DMS153 treated with DMSO at 0.1 percent for 48 hours (cell line): ENCODE measurements at regions not wholly inside any gene's neighbourhood (a gene's known extent, or its start where the extent isn't known, plus 50 kb on each side); places are given as distances from the start of the nearest gene placed in this dataset.

Experiments used
- DNase-seq: peaks from one replicate; lab custom pipeline; 2025; ENCODE audit not compliant: unreplicated experiment; lab: John Stamatoyannopoulos, UW

DNA sequence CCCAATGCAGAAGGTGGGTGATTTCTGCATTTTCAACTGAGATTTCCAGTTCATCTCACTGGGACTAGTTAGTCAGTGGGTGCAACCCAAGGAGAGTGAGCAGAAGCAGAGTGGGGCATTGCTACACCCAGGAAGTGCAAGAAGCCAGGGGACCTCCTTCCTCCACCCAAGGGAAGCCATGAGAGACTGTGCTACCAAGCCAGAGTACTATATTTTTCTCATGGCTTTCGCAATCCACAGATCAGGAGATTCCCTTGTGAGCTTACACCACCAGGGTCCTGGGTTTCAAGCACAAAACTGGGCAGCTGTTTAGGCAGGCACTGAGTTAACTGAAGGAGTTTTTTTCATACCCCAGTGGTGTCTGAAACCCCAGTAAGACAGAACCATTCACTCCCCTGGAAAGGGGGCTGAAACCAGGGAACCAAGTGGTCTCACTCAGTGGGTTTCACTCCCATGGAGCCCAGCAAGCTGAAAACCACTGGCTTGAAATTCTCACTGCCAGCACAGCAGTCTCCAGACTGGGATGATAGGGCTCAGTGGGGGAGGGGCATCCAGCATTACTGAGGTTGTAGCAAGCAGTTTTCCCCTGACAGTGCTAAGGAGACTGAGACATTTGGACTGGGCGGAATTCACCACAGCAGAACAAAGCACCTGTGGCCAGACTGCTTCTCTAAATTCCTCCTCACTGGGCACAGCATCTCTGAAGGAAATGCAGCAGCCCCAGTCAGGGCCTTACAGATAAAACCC is 903.4 kb downstream of the TECRL start:
- no peak for DNase-seq

DNA sequence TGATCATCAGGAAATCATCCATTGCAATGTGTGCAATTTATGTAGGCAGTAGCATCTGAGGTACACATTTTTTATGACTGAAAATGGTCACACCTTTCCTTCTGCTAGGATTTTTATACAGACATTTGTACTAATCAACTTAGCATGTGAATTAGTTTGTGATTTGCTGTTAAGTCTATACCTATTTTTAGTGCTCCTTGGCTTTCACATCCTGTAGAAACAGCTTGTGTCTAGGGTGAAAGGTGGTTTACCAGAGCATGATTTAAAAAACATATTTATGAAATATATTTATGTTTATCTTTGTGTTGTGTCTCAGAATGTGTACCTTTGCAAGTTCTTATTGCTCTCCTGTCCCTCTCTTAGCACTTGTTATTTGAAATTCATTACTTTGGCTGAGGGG is 916.0 kb downstream of the TECRL start:
- no peak for DNase-seq

GRCh38 chr4:63492515-63492914 is 916.7 kb downstream of the TECRL start:
- no peak for DNase-seq

- no peak for DNase-seq
Measured at GRCh38 chr4:63464393-63464792, 944.9 kb downstream of the TECRL start.

GRCh38 chr4:63460075-63460474 is 949.2 kb downstream of the TECRL start:
- DNase-seq = no peak

GRCh38 chr4:63459329-63459728 is 949.9 kb downstream of the TECRL start:
- no peak for DNase-seq

DNA sequence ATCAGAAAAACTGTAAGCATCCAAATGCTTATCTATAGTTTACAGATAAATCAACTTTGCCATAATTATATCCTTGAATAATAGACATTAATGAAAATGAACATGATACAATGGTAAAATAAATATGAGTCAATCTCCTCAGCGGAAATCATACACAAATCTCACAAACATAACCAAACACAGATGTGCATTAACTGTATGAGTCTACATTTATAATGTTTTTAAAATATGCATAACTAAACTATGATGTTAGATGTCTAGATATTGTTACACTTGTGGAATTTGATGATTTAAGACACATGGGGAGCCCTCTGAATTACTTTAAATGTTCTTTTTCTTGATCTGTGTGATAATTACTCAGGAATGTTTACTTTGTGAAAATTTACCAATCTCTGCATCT is 951.2 kb downstream of the TECRL start:
- DNase-seq = no peak

GRCh38 chr4:63440236-63440635 is 969.0 kb downstream of the TECRL start:
- DNase-seq = no peak

GRCh38 chr4:63430105-63430504 is 979.1 kb downstream of the TECRL start:
- no peak for DNase-seq

DNA sequence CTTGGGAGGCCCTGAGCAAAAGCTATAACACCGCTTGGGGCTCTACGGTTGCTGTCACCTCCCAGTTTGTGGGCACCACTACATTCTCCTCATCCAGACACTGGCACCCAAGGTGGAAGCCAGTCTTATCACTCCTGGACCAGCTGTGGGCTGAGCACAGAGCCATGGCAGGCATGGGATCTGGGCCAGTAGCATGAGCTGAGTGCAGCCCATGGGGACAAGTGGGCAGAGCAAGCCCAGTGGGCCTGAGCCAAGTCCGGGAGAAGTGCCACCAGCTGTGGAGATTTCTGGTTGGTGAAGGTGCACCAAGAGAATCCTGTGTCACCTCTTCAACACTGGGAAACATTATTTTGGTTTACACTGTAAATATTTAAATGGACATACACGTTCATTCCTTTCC is 1013.0 kb downstream of the TECRL start:
- DNase-seq = no peak

DNA sequence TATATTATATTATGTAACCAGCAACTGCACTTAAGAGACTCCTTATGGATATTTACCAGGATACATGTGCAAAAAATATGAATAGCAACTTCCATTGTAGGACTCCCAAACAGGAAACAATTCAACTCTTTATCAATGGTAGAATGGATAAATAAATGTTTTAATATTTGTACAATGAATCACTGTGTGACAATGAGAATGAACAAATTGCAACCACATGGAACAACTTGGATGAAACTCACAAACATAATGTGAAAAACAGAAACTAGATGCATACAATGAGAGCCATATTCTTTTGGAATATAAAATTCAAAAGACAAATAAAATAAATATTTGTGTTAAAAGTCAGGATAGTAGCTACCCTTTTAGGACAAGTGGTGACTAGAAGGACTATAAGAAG is 1015.7 kb downstream of the TECRL start:
- no peak for DNase-seq

DNA sequence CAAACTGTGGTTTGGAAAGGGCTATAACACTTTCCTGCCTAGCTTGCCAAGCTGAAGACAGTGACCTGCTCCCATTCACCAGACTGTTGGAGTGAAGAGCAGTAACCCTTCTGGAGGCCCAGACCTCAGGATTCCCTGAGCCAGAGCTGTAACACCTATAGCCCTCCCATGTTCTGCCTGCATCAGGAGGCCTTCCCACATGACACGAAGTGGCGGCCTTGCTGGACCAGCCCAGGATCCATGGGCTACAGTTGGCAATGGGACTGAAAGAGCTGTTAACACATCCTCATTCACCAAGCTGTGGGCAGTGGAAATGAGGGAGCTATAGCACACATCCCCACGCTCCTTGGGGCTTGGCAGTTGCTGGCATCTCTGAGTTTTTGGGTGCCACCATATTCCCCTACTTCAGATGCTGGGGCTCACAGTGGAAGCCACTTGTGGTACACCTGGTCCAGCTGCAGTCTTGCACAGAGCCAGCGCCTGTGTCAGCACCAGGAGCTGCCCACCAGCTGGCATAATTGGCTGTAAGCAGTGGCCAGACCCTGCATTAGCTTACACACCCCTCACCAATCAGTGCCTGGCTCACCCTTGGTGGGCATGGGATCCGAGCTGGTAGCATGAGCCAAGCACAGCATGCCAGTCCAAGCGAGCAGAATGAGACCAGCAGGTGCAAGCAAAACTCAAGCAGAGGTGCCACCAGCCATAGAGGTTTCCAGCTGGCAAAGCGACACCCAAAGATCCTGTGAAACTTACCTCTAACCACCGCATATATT is 1029.3 kb downstream of the TECRL start:
- DNase-seq = no peak

GRCh38 chr4:63371001-63371400 is 1038.2 kb downstream of the TECRL start:
- DNase-seq = no peak

- DNase-seq = no peak
Measured at GRCh38 chr4:63361628-63362027, 1047.6 kb downstream of the TECRL start.

DNA sequence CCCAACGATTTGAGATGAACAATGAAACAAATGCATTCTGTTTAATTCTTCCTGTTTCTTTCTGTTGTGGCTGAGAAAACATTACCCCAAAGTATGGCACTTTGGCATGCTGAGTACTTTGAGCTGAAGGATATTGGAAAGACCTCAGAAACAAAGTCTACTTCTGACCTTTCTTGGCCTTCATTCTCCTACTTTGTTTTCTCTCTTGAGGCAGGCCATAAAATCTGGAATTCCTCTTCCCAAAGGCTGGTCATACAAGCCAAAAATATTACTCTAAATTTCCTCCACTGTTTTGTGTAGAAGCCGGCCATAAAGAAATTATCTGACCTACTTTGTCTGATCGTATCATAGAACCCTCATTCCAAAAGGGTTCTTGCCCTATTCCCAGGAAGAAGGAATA is 1048.2 kb downstream of the TECRL start:
- no peak for DNase-seq

DNA sequence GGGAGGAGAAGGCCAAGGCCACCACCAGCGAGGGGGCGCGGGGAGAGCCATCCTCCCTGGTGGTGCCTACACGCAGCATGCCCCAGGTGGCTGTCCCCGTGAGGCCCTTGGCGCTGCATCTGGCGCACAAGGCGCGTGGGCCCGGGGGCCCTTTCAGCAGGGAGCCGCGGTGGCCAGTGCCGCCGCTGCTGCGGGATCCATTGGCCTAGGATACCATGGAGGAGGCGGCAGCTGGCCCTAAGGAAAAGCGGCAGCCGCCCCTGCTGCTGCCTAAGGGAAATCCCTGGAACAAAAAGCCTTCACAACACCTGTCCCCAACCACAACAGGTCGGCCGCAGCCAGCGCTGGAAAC is 1059.6 kb downstream of the TECRL start:
- DNase-seq = no peak

GRCh38 chr4:63348735-63349673 is 1060.2 kb downstream of the TECRL start:
- DNase-seq = no peak

- DNase-seq = no peak
Measured at GRCh38 chr4:63325140-63325539, 1084.1 kb downstream of the TECRL start.

GRCh38 chr4:63316633-63317032 is 1092.6 kb downstream of the TECRL start:
- DNase-seq = no peak

DNA sequence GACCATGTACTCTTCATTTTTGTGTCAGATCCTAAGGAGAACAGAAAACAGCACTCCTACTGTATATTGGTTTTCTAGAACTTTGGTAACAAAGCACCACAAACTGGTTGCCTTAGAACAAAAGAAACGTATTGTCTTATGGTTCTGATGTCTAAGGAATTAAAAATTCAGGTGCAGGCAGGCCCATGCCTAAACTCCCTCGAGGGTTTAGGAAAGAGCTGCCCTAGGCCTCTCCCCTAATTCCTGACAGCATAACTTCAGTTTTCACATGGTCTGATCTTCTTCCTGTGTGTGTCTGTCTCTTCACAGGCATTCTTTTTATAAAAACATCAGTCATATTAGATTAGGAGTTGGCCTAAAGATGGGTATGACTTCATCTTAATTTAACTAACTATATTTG is 1093.6 kb downstream of the TECRL start:
- DNase-seq = no peak

GRCh38 chr4:63308697-63309096 is 1100.6 kb downstream of the TECRL start:
- no peak for DNase-seq

- DNase-seq = no peak
Measured at GRCh38 chr4:63302792-63303191, 1106.5 kb downstream of the TECRL start.
